ENCODE measurements at regions not wholly inside any gene's neighbourhood (a gene's known extent, or its start where the extent isn't known, plus 50 kb on each side); places are given as distances from the start of the nearest gene placed in this dataset.

DNA sequence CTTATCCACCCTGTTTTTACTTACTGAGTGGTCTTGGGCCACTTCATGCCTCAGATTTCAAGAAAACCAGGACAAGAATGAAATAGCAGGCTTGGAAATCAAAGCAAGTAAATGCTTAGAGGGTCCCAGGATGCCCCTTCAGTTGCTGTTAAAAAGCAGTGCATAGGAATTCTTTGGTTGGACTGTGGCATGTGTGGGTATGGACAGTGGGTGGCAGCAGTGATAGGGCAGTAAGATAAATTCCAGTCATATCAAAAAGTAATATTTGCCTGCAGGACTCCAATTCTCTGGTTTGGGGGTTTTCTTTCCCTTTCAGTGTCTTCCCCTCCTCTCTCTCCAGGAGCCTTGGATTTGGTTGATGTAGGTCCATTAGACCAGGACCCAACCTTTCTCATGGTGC lies 306.7 kb upstream of the CLINT1 start:
- Histone ChIP-seq H3K4me3 (no peak overlapping the region), H3K36me3 (replicated peaks in 1 of 2; ENCODE audit: insufficient read depth in 1 of 2, low read depth in 2 of 2) (no peaks in the 10 kb centered on the region), H3K9me3 (no peaks in the 10 kb centered on the region), H3K27ac (no peak overlapping the region), H3K27me3 (no peaks in the 10 kb centered on the region), H3K4me1 (peaks cover 6% of the 10 kb centered on the region)
- intact Hi-C loops (cut with DNase I): no loop called here
- ATAC-seq (no peak), DNase-seq (no peak)
- TF ChIP-seq POLR2A (IDR thresholded peaks at IDR 0.05): no peak
- TF ChIP-seq, protein P1, sequence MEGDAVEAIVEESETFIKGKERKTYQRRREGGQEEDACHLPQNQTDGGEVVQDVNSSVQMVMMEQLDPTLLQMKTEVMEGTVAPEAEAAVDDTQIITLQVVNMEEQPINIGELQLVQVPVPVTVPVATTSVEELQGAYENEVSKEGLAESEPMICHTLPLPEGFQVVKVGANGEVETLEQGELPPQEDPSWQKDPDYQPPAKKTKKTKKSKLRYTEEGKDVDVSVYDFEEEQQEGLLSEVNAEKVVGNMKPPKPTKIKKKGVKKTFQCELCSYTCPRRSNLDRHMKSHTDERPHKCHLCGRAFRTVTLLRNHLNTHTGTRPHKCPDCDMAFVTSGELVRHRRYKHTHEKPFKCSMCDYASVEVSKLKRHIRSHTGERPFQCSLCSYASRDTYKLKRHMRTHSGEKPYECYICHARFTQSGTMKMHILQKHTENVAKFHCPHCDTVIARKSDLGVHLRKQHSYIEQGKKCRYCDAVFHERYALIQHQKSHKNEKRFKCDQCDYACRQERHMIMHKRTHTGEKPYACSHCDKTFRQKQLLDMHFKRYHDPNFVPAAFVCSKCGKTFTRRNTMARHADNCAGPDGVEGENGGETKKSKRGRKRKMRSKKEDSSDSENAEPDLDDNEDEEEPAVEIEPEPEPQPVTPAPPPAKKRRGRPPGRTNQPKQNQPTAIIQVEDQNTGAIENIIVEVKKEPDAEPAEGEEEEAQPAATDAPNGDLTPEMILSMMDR (IDR thresholded peaks at IDR 0.05): no peak

DNA sequence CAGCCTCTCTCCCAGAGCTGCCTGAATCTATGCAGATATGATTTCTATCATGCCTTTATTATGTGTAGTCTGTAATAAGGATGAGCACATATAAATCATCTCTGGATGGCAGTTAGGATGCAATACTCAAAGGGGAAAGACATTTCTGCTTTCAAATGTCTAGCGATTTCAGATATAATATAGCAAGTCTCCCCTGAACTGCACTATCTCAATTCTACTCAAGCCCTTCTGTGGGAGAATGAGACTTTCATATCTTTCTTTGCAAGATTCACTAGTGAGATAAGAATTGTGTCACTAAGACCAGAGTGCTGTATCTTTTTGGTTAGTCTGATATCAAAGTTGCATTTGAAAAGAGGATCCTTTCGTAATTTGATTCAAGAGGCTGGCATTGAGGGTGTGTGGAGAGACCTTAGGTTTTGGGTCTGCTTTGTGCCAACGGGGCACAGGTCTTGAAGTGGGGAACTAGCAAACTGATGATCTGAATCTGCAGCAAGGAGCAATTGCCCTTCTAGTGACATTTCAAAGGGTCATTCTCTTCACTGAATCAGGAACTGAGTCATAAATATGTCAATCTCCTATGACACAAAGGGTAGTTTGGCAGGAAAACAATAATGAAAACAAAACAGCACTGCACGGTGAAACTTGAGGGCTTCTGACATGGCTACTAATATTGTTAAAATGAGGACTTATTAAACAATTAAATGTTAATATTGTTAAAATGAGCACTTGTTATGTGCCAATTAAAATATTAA lies 305.5 kb upstream of the CLINT1 start:
- WGBS, 2 donors: 66 to 68% methylated on average over 4 of the region's 4 CpGs
- Histone ChIP-seq H3K4me3 (no peak overlapping the region), H3K9me3 (no peaks in the 10 kb centered on the region), H3K27ac (no peak overlapping the region), H3K4me1 (no peaks in the 10 kb centered on the region), H3K36me3 (replicated peaks in 1 of 2; ENCODE audit: insufficient read depth in 1 of 2, low read depth in 2 of 2) (no peaks in the 10 kb centered on the region), H3K27me3 (no peaks in the 10 kb centered on the region)
- TF ChIP-seq, protein P1 (IDR thresholded peaks at IDR 0.05): no peak
- no peak for TF ChIP-seq POLR2A (IDR thresholded peaks at IDR 0.05)
- no peak for ATAC-seq
- intact Hi-C loops (cut with DNase I): no loop called here
- no peak for DNase-seq

DNA sequence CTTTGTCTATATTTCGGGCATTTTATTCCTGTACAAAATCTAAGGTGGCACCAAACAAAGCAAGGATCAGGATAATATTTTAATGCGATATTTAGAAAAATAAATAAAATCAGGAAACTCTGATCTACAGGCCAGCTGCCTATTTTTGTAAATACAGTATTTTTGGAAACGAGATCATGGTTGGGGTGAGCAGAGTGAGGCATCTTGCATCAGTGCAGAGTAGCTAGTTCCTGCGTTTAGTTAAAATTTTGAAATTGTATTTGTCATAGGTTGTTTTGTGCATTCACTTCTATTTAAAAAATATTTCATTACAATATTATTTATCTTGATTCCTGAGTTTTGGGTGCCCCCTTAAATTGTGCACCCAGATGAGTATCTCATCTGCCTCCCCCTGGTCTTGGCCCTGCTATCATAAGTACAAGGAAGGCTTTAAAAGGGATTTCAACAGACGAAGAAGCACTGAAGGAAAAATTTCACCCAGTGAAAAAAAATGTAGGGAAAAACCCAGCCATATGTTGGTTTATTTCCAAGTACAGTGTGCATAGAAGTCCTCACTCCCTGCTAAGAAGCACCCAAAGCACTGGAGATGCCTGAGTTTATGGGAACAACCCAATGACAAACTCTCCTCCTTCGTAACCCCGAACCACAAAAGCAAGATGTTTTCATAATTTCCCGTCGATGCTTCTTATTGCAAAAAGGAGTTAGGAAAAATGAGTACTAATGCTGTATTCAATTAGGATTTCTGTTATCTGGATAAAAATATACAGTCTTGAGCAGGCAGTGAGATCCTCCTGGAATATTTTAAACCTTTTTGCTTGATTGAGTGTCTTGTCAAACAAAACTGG lies 304.7 kb upstream of the CLINT1 start:
- Histone ChIP-seq H3K4me1 (no peaks in the 10 kb centered on the region), H3K27ac (no peak overlapping the region), H3K4me3 (no peak overlapping the region), H3K9me3 (no peaks in the 10 kb centered on the region), H3K27me3 (no peaks in the 10 kb centered on the region), H3K36me3 (replicated peaks in 1 of 2; ENCODE audit: insufficient read depth in 1 of 2, low read depth in 2 of 2) (no peaks in the 10 kb centered on the region)
- ATAC-seq (no peak), DNase-seq (no peak)
- 74 to 83% methylated on average over 9 of the region's 9 CpGs for WGBS, 2 donors
- TF ChIP-seq POLR2A (IDR thresholded peaks at IDR 0.05): no peak
- TF ChIP-seq, protein P1 (IDR thresholded peaks at IDR 0.05): no peak
- intact Hi-C loops (cut with DNase I): no loop called here

DNA sequence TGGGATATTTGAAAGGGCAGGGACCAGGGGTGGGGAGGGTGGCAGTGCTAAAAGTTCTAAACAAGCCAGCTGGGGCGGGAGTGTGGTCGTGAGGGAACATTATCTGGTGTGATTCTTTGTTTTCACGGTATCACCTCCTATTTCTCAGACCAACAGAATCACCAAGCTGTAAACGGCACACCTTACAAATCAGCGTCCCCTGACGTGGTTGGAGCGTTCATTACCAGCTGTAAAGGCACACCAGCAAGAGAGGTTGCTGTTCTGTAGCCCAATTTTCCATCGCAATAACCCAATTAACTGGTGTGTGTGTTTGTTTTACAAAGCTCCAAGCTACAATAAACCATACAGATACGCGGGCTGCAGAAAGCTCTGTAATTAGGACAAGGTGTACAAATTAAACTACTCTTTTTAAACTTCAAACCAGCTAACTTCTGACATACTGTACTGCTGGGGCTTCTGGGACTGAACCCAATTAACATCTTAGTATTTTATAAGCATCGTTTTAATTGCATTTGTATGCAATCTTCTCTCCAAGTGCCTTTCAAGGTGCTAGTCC lies 303.6 kb upstream of the CLINT1 start:
- no peaks in the 10 kb centered on the region for H3K9me3 ChIP-seq
- TF ChIP-seq, protein P1 (IDR thresholded peaks at IDR 0.05): no peak
- TF ChIP-seq POLR2A (IDR thresholded peaks at IDR 0.05): no peak
- WGBS, 2 donors: 74 to 77% methylated on average over 11 of the region's 11 CpGs
- H3K4me3 ChIP-seq: no peak overlapping the region
- DNase-seq: no peak
- intact Hi-C loops (cut with DNase I): no loop called here
- no peak for ATAC-seq
- no peak overlapping the region for H3K27ac ChIP-seq
- H3K27me3 ChIP-seq: no peaks in the 10 kb centered on the region
- no peaks in the 10 kb centered on the region for H3K36me3 ChIP-seq (replicated peaks in 1 of 2; ENCODE audit: insufficient read depth in 1 of 2, low read depth in 2 of 2)
- H3K4me1 ChIP-seq: no peaks in the 10 kb centered on the region
